Esophagus muscularis mucosa (tissue), 4 donors: ENCODE measurements at regions not wholly inside any gene's neighbourhood (a gene's known extent, or its start where the extent isn't known, plus 50 kb on each side); places are given as distances from the start of the nearest gene placed in this dataset.
A peak's percentile ranks its signal among the peaks of the same experiment; 100 is the strongest.

ENCODE experiments used
- DNase-seq: peaks from one replicate; pipeline ENCODE4 v3.0.0-alpha.2; 2017; ENCODE audit errors: extremely low spot score
- H3K27ac ChIP-seq, 4 donors: fragments of 200-600 bp; sonication (generic); replicated peaks in 1 of 4; 1 replicate in 3 of 4; 2 replicates in 1 of 4; pipeline ENCODE4 v1.5.1; 2016 to 2019; ENCODE audit warnings: mild to moderate bottlenecking in 1 of 4
- H3K27me3 ChIP-seq, 4 donors: fragments of 200-600 bp; sonication (generic); one replicate each; pipeline versions ENCODE4 v1.5.1 to v1.6.0; 2016 to 2019
- H3K36me3 ChIP-seq, 4 donors: fragments of 200-600 bp; sonication (generic); one replicate each; pipeline ENCODE4 v1.5.1; 2016 to 2019
- H3K4me1 ChIP-seq, 4 donors: fragments of 200-600 bp; sonication (generic); one replicate each; pipeline ENCODE4 v1.5.1; 2016 to 2019
- H3K4me3 ChIP-seq, 4 donors: fragments of 200-600 bp; sonication (generic); 1 replicate in 2 of 4; 2 replicates in 2 of 4; pipeline ENCODE4 v1.5.1; 2016 to 2019; ENCODE audit warnings: mild to moderate bottlenecking in 4 of 4, moderate library complexity in 1 of 4
- H3K9me3 ChIP-seq, 4 donors: fragments of 200-600 bp; sonication (generic); 1 replicate in 3 of 4; 2 replicates in 1 of 4; pipeline ENCODE4 v1.5.1; 2016 to 2019
- EP300 ChIP-seq: sonication (generic); formaldehyde crosslinking; IDR thresholded peaks from one replicate; pipeline ENCODE4 v1.6.1; 2017; ENCODE audit warnings: antibody characterized with exemption
- POLR2A ChIP-seq: fragments of 450-650 bp; IDR thresholded peaks from one replicate; pipeline ENCODE4 v1.6.1; 2017; ENCODE audit warnings: antibody characterized with exemption, moderate library complexity, mild to moderate bottlenecking, low read depth
- POLR2AphosphoS5 ChIP-seq, 2 donors: sonication (generic); formaldehyde crosslinking; IDR thresholded peaks; one replicate each; pipeline ENCODE4 v1.6.1; 2017; ENCODE audit warnings: antibody characterized with exemption in 2 of 2
- WGBS: methylation state at CpG from one replicate; pipeline ENCODE4 v1.1.5; 2018; 5-methylcytosine and 5-hydroxymethylcytosine counted together
- intact Hi-C: fragments of 100-400 bp; cut with DNase I; formaldehyde crosslinking; loops from one replicate; pipeline ENCODE4 v1.15.1; 2023
- TF ChIP-seq, protein P1 (sequence below), 3 experiments: fragments of 200-600 bp in 2 of 3; fragments of 450-650 bp in 1 of 3; sonication (generic) in 2 of 3; IDR thresholded peaks; one replicate each; pipeline ENCODE4 v1.5.1; 2017 to 2019; ENCODE audit warnings: antibody characterized with exemption in 3 of 3, mild to moderate bottlenecking in 2 of 3, moderate library complexity in 1 of 3

DNA sequence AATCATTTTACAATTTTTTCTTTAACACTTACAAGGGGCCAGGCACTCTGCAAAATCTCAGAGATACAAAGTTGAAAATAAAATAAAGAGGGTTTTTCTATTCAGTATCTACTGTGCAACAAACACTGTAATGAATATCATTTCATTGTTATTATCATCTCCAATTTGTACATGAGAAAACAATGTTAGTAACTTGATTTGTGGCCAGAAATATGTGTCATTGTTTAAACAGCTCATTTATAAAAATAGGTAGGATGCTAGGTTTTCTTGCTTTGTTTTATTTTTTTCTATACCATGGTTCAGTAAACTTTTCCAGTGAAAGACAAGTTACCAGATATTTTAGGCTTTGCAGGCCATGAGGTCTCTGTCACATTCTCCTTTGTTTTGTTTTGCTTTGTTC, 318.1 kb upstream of the UBE2E2 start:
- intact Hi-C loops = no loop called here
- no peak overlapping the region for H3K27ac ChIP-seq
- no peak overlapping the region for H3K4me3 ChIP-seq
- no peaks in the 10 kb centered on the region for H3K36me3 ChIP-seq
- H3K27me3 ChIP-seq = no peaks in the 10 kb centered on the region
- no peak for TF ChIP-seq EP300
- TF ChIP-seq POLR2AphosphoS5 (IDR thresholded peaks at IDR 0.05) = no peak
- TF ChIP-seq POLR2A = no peak
- TF ChIP-seq, protein P1, sequence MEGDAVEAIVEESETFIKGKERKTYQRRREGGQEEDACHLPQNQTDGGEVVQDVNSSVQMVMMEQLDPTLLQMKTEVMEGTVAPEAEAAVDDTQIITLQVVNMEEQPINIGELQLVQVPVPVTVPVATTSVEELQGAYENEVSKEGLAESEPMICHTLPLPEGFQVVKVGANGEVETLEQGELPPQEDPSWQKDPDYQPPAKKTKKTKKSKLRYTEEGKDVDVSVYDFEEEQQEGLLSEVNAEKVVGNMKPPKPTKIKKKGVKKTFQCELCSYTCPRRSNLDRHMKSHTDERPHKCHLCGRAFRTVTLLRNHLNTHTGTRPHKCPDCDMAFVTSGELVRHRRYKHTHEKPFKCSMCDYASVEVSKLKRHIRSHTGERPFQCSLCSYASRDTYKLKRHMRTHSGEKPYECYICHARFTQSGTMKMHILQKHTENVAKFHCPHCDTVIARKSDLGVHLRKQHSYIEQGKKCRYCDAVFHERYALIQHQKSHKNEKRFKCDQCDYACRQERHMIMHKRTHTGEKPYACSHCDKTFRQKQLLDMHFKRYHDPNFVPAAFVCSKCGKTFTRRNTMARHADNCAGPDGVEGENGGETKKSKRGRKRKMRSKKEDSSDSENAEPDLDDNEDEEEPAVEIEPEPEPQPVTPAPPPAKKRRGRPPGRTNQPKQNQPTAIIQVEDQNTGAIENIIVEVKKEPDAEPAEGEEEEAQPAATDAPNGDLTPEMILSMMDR (IDR thresholded peaks at IDR 0.05) = no peak
- H3K4me1 ChIP-seq = peaks cover 0 to 14% (median 9%) of the 10 kb centered on the region in 4 donors
- H3K9me3 ChIP-seq = no peaks in the 10 kb centered on the region
- DNase-seq = no peak

DNA sequence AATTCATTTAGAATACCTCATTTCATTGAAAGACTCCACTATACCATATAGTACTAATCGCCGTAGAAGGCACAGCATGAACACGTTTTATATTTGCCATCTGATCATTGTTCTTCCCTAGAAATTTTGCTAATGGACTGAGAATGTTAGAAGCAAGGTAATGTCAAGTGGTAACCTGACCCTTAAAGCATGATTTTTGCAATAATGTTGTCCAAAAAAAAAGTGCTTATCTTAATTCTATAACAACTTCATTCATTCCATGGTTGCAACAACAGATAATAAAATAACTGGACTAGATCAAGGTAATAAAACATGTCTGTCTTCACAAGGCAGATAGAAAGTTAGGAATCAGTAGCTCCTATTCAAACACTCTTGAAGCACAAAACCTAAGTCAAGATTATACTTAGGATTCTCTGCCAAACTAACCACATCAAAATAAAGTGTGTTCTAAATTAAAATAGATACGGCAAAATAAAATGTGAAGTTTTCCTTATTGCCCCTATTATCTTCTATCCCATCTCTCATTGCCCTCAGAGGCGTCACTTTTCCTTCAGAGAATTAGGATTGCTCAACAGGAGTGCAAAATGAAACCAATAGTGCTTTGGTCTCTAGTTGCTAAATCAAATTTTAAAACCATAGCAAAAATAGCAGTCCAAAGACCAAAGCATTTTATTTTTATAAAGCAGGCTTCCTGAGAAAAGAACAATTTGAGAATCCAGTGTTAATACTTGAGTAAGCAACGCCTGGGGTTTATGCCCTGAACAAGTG, 317.4 kb upstream of the UBE2E2 start:
- Histone ChIP-seq H3K27me3 (no peaks in the 10 kb centered on the region), H3K36me3 (no peaks in the 10 kb centered on the region), H3K9me3 (no peaks in the 10 kb centered on the region), H3K4me1 (peaks cover 0 to 14% (median 9%) of the 10 kb centered on the region in 4 donors), H3K4me3 (no peak overlapping the region), H3K27ac (no peak overlapping the region)
- TF ChIP-seq POLR2A (no peak), POLR2AphosphoS5 (IDR thresholded peaks at IDR 0.05) (no peak), EP300 (no peak)
- TF ChIP-seq, protein P1 (IDR thresholded peaks at IDR 0.05) = no peak
- intact Hi-C loops = no loop called here
- no peak for DNase-seq
- WGBS = 88% methylated on average over 6 of the region's 6 CpGs

DNA sequence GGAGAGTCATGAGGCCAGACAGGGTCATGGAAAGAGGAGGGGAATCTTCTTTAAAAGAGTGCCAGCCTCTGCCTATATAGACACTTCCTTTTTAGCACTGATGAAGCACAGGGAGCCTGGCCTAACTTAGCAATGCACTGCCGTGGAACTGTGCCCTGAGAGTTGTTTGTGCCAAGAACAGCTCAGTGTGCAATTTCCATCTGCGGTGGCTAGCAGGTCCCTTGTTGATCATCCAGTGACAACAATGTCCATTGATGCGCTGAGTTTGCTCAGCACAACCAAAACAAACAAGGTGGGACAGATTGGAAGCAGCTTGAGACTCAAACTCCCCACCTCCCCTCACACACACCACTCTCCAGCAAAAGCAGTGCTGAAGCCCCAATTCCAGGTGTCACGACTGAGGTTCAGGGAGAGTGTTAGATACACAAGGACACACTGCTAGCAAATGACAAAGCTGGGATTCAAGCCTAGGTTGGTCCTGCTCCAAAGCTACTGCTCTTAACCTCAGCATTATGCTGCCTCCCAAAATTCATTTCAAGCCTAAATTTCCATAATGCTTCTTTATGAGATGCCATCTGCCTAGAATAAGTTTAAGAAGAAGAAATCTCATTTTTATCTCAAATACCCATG, 316.6 kb upstream of the UBE2E2 start:
- intact Hi-C loops = no loop called here
- no peak for DNase-seq
- 43% methylated on average over 4 of the region's 4 CpGs for WGBS

DNA sequence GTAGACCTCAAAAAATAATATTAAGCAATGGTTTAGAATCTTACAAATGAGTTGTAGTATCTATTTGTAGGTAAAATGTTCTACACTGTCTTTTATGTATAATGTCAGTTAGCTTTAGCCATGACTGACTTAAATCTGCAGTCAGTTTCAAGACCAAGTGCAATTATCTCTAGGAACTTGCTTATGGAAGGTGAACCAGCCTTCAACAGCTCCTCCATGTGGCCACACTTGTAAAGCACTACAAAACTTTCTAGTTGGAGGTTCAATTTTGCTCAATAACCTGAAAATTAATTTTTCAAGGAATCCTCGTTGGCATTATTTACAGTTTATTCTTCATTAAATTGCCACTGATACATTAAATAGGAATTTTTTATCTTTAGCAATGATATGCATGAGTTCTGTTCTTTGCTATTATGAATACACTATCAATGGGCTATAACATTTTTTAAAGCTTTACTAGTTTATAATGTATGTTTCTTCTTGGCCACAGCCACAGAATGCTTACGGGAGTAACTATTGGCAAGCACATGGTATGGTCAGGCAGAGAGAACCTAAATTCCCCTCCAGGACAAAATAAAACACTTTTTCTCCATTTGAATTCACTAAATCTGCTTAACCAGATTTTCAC, 315.3 kb upstream of the UBE2E2 start:
- Histone ChIP-seq H3K9me3 (no peaks in the 10 kb centered on the region), H3K36me3 (no peaks in the 10 kb centered on the region), H3K4me3 (no peak overlapping the region), H3K4me1 (peaks cover 0 to 17% (median 11%) of the 10 kb centered on the region in 4 donors), H3K27me3 (no peaks in the 10 kb centered on the region), H3K27ac (no peak overlapping the region)
- DNase-seq = no peak
- intact Hi-C loops = no loop called here
- TF ChIP-seq, protein P1 (IDR thresholded peaks at IDR 0.05) = peak; percentile 29 to 56 (median 33)
- no peak for TF ChIP-seq EP300
- TF ChIP-seq POLR2A = no peak
- TF ChIP-seq POLR2AphosphoS5 (IDR thresholded peaks at IDR 0.05) = no peak
- WGBS = 57% methylated on average over 2 of the region's 2 CpGs

More for the DNA sequence above, 316.6 kb upstream of the UBE2E2 start:
- no peak overlapping the region for H3K27ac ChIP-seq
- peaks cover 0 to 14% (median 9%) of the 10 kb centered on the region in 4 donors for H3K4me1 ChIP-seq
- no peaks in the 10 kb centered on the region for H3K36me3 ChIP-seq
- no peaks in the 10 kb centered on the region for H3K9me3 ChIP-seq
- no peak for TF ChIP-seq EP300
- no peak for TF ChIP-seq POLR2A
- TF ChIP-seq, protein P1 (IDR thresholded peaks at IDR 0.05) = no peak
- TF ChIP-seq POLR2AphosphoS5 (IDR thresholded peaks at IDR 0.05) = no peak
- H3K27me3 ChIP-seq = no peaks in the 10 kb centered on the region
- H3K4me3 ChIP-seq = no peak overlapping the region
